Colon (tissue), 2 donors: ENCODE measurements at regions not wholly inside any gene's neighbourhood (a gene's known extent, or its start where the extent isn't known, plus 50 kb on each side); places are given as distances from the start of the nearest gene placed in this dataset.
"Not testable (repeated sequence)": the region's sequence is repeated elsewhere in the genome, so short reads cannot be mapped to it uniquely, and the experiment has no call there.

ENCODE experiments used
- FAIRE-seq: peaks from 2 replicates; lab custom pipeline; 2012; peaks lifted over from hg19 to GRCh38; lab: Jason Lieb, UNC
- donor health status: control.
- donor health status: control.

GRCh38 chr2:215654148-215654819, 218.4 kb upstream of the FN1 start:
- FAIRE-seq = no peak

GRCh38 chr2:215653344-215654030, 217.6 kb upstream of the FN1 start:
- no peak for FAIRE-seq

- FAIRE-seq = no peak
Measured at GRCh38 chr2:215652388-215652787, 216.5 kb upstream of the FN1 start.

- FAIRE-seq = no peak
Measured at GRCh38 chr2:215651412-215651811, 215.5 kb upstream of the FN1 start.

GRCh38 chr2:215644233-215644897, 208.5 kb upstream of the FN1 start:
- FAIRE-seq = no peak

- FAIRE-seq = no peak
Measured at GRCh38 chr2:215638687-215639086, 202.8 kb upstream of the FN1 start.

GRCh38 chr2:215637651-215638050, 201.8 kb upstream of the FN1 start:
- no peak for FAIRE-seq

GRCh38 chr2:215636816-215637215, 200.9 kb upstream of the FN1 start:
- FAIRE-seq = no peak

GRCh38 chr2:215635788-215636139, 199.9 kb upstream of the FN1 start:
- FAIRE-seq = no peak

- FAIRE-seq = no peak
Measured at GRCh38 chr2:215635071-215635787, 199.4 kb upstream of the FN1 start.

- no peak for FAIRE-seq
Measured at GRCh38 chr2:215633360-215633759, 197.5 kb upstream of the FN1 start.

- no peak for FAIRE-seq
Measured at GRCh38 chr2:215631696-215632095, 195.8 kb upstream of the FN1 start.

- not testable (repeated sequence) for FAIRE-seq
Measured at GRCh38 chr2:215630796-215631195, 194.9 kb upstream of the FN1 start.

GRCh38 chr2:215627771-215628170, 191.9 kb upstream of the FN1 start:
- no peak for FAIRE-seq

- no peak for FAIRE-seq
Measured at GRCh38 chr2:215626812-215627281, 191.0 kb upstream of the FN1 start.

- FAIRE-seq = no peak
Measured at GRCh38 chr2:215626063-215626462, 190.2 kb upstream of the FN1 start.

- FAIRE-seq = no peak
Measured at GRCh38 chr2:215625207-215625606, 189.3 kb upstream of the FN1 start.

GRCh38 chr2:215624423-215624829, 188.6 kb upstream of the FN1 start:
- FAIRE-seq = no peak

- no peak for FAIRE-seq
Measured at GRCh38 chr2:215622837-215623236, 187.0 kb upstream of the FN1 start.

- FAIRE-seq = no peak
Measured at GRCh38 chr2:215621381-215621780, 185.5 kb upstream of the FN1 start.

GRCh38 chr2:215620528-215620927, 184.7 kb upstream of the FN1 start:
- no peak for FAIRE-seq

GRCh38 chr2:215619989-215620388, 184.1 kb upstream of the FN1 start:
- no peak for FAIRE-seq
